NOMO-1 (cell line): ENCODE measurements at regions not wholly inside any gene's neighbourhood (a gene's known extent, or its start where the extent isn't known, plus 50 kb on each side); places are given as distances from the start of the nearest gene placed in this dataset.
"Not testable (repeated sequence)": the region's sequence is repeated elsewhere in the genome, so short reads cannot be mapped to it uniquely, and the experiment has no call there.

Source experiments
- DNase-seq, 2 experiments: peaks; one replicate each; lab custom pipeline; 2025; ENCODE audit not compliant: unreplicated experiment in 2 of 2; lab: John Stamatoyannopoulos, UW

DNA sequence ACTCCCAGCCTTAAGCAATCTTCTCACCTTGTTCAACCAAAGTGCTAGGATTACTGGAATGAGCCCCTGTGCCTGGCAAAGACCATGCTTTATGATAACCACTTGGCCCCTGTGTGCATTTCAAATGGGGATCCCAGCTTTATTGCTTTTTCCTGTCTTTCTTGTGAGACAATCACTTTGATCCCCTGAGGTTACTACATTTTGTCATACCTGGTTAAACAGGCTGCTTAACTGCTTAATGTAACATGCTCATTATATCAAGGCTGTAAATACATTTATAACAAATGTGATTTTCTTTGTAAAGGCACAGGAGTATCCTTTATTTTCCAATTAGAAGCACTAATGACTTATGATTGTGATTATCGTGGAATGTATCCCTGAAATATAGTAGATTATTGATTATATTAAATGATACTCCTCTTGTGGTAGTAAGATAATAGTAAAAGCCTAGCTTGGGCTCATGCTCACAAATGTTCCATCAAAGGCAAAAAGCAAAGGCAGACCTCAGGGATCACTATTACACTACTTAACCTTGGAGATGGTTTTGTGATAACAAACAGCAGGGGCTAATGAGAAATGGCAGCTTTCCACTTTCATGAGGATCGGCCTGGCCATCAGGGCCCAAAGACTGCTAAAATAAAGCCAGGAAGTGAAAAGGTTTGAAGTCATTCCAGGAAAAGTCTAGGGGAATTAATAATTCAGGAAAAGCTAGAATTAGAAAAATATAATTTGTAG is 290.8 kb upstream of the MDGA2 start:
- no peak for DNase-seq

DNA sequence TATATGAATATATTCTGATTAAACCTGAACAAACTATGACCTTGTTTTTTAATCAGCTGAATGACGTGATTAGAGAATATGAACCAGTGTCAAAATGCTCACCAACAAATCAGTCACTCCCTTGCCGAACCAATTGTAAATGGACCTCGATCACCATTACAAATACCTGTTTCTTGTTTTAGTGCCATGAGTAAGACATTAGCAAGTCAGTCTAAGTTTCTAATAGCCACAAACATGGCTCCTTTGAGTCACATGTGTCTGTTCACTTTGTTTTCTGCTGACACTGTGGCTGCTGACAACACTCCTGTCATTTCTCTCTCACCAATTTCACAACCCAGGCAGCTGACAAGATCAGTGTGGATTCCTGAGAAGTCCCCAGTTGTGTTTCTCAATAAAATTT is 286.2 kb upstream of the MDGA2 start:
- DNase-seq: no peak

DNA sequence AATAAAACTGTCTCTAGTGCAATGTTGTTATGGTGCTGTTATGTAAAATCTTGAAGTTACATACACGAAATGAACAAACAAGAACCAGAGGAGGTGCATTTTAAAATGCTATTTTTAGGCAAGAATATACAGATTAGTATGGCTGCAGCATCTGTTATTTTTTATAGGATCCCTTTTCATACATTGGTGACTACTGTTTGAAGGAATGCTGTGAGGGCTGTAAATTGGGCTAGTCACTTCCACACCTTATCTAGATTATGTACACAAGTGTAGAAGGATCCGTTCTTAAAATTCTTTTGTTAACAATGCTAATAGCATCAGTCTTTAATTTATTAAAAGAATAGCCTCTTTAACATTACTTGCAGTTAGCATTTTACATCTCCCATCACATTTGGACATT is 284.3 kb upstream of the MDGA2 start:
- DNase-seq: no peak

DNA sequence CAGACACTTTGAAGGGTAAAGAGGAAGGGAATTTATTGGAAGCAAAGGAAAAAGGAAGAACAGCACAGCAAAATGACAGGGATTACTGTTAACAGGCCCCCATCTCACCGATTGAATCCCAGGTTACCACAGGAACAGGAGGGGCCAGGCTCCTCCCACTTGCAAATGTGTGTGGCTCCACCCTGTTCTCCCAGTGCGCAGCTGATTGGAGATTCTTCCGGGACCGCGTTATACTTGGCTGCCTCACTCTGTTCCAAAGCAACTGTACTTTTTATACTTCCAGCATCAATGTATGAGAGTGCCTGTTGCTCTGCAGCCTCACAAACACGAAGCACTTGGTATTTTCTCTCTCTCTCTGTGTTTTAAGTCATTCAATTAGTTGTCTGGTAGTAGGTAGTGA is 273.6 kb upstream of the MDGA2 start:
- no peak for DNase-seq

DNA sequence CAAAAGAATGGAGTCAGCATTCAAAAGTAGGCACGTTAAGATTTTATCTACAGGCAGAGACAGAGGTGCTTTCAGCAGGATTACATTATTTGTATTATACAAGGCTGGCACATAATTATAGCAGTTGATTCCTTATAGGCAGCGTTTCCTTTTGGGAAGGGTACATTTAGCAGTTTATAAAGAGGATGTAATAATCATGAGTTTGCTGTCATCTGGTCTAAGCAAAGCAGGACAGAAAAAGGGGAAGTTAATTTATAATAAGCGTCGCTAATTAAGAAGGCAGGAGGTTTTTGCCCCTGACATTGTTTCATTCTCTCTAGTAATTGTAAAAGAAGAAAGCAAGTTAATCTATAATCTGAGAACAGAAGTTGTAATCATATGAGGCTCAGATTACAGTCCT is 259.9 kb upstream of the MDGA2 start:
- peak in 1 of 2 experiments; percentile 3 for DNase-seq

DNA sequence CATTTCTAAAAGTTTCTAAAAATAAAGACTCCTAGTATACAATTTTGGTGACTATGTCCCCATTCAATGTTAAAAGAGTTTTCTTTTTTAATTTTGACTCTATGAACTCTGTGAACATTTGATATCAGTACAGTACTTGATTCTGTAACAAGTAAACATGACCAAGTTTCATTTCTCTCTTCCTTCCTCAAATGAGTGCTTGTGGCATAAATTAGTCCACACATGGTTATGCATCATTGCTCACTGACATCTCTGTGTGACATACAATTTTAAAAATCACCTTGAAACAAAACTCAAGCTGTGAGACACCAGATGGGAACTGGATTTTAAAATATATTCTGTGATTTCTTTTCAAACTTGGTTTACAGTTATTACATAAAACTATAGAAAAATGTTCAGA is 253.9 kb upstream of the MDGA2 start:
- DNase-seq: no peak

DNA sequence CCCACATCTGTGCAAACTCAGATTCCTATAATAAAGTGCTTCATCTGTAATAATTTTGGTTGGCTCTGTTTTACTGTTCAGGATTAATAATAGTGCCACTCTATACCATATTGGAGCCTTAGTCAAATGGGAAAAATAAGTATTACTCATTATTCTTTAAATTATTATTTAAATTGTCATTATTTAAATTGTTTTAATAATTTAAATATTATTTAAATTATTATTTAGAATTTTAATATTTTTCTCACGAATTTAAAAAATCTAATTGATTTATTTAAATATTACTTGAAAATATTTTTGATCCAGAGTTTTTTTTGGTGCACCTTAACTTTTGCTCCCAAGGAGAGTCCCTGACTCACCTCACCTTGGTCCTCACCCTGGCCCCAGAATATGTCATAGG is 245.7 kb upstream of the MDGA2 start:
- no peak for DNase-seq

DNA sequence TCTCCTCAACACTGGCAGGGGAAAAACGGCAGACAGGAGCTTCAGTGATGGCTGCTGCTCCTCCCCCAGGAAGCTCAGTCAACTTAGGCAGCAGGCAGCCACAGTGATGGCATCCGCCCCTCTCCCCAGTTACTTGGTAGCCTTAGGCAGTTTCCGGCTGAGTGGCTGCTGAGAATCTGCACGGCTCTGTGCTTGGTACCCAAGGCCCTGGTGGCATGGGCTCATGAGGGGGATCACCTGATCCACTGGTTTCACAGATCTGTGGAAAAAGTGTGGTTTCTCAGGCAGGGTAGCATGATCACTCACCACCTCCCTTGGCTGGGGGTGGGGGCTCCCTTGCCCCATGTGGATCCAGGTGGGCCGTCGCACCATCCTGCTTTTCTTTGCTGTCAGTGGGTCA is 244.6 kb upstream of the MDGA2 start:
- DNase-seq: no peak

DNA sequence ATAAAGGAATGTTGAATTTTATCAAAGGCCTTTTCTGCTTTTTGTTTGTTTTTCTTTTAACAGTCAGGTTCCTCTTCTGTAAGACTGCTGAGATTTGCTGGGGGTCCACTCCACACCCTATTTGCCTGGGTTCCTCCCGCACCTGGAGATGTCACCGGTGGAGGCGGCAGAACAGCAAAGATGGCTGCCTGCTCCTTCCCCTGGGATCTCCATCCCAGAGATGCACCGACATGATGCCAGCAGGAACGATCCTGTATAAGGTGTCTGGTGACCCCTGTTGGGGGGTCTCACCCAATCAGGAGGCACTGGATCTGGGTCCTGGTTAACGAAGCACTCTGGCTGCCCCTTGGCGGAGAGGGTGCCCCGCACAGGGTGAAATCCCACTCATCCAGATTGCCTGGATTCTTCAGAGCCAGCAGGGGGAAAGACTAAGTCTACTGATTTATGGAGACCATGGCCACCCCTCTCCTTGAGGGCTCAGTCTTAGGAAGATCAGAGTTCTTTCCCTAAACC is 244.0 kb upstream of the MDGA2 start:
- DNase-seq: no peak

DNA sequence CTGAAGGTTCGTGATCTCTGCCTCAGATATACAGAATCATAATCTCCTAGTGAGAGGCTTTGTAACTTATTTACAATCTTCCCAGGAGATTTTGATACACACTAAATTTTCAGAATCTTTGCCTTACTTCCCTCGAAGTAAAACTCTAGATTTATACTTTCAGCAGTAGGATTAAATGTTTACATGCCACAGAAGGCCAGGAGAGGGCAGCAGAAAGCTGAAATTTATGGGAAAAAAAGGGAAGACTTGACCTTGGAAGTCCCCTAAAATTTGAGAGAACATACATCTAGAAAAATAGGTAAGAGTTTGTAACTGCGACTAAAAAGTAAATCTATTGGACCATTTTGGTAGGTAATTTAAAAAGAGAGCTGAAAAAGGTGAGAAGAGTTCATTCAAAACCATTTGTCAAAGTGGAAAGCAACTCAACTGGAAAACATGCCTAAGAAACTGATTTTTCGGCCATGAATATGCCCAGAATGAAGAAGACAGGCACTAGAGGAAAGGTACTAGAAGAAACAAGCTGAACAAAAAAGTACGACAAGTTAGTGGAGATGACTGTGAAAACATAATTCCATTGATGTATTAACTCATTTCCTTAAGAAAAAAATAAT is 242.0 kb upstream of the MDGA2 start:
- peak in 1 of 2 experiments; percentile 3 for DNase-seq

DNA sequence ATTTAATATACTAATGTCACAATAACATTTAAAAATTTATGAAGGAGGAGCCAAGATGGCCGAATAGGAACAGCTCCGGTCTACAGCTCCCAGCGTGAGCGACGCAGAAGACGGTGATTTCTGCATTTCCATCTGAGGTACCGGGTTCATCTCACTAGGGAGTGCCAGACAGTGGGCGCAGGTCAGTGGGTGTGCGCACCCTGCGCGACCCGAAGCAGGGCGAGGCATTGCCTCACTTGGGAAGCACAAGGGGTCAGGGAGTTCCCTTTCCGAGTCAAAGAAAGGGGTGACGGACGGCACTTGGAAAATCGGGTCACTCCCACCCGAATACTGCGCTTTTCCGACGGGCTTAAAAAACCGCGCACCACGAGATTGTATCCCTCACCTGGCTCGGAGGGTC is 225.7 kb upstream of the MDGA2 start:
- DNase-seq: not testable (repeated sequence)

DNA sequence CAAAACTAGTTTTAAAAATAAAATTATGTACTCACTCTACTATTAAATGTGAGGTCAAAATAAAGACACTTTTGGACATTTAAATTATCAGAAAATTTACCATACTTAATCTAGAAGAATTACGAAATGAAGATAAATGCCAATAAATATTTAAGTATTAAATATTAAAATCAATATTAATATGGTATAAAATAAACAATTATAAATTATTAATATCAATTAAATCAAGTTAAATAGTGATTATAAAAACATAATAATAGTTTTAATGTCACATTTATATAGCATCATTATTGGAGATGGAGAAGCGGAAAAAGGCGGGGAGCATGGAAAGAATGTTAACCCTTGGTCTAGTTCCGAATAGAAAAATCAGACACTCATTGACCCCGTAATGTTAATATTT is 224.3 kb upstream of the MDGA2 start:
- DNase-seq: no peak

DNA sequence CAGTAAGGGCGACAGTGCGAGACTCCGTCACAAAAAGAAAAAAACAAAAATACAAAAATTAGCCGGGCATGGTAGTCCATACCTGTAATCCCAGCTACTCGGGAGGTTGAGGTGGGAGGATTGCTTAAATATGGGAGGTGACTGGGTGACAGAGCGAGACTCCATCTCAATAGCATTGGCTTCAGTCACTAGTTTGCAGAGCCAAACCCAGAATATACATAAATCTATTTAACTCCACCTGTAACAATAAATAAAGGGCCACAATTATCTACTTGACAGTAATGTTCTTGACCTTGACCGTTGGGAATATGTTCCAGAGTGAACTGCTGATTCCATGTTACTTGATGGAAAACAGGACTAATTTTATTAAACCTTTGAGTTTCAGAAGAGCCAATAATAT is 198.9 kb upstream of the MDGA2 start:
- no peak for DNase-seq

DNA sequence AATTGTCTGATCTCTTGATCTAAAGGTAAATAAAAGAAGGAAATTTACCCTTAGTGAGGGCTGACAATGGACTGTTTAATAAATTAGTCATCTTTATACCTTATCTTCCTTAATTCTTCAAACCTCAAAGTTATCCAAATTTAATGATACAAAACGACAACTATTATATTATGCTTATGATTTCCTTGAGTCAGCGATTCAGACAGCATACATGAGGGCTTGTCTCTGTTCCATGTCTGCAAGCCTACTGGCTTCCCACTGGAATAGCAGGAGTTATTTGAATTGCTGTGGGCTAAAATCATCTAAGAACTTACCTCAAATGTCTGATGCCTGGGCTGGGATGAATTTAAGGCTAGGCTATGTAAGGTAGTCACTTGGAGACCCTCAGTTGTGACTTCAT is 197.2 kb upstream of the MDGA2 start:
- DNase-seq: no peak

DNA sequence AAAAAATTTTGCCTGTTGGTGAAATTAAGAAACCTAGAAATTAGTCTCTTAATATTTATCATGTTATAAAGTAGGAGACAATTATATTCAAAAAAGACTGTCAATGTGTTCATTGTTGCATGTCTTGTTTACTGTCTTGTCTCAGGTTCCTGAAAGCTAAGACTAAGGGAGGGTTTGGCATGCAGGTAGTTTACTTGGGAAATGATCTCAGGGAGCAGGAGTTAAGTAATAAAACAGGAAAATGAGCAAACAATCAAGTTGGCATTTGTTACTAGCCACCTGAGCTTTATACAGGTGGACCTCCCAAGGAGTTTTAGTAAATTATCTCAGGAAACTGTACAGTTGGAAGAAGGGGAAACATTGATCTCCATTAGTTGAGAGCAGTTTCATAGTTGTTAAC is 188.0 kb upstream of the MDGA2 start:
- DNase-seq: no peak

DNA sequence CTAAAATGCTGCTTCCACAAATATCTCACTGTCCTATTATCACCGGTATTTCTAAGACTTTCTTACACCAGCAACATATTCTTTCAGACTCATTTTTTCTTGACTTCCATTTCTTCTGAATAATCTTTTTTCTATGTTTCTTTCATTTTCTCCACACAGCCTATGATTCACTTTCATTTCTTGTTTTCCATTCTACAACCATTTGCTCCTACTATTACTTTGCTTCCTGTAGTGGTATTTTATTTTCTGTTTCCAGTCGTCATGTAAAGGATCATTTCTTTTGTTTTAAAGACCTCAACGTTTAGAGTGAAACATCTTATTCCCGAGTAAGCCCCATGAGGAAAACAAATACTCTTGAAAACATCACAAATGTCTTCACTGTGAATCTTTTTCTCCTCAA is 182.2 kb upstream of the MDGA2 start:
- DNase-seq: no peak

DNA sequence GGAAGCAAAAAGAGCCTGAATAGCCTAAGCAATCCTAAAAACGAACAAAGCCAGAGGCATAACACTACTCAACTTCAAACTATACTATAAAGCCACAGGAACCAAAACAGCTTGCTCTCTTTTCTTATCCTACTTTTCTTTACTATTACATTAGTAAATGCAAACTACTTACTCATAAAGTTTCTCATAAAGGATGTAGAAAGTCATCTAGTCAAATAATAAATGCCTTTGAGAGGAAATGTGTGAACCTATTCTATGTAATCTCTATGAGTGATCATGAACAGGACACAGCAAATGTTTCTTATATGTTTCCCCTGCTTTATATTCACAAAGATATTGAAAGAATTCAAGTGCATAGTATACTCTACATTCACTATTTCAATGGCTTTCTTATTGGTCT is 176.9 kb upstream of the MDGA2 start:
- no peak for DNase-seq

DNA sequence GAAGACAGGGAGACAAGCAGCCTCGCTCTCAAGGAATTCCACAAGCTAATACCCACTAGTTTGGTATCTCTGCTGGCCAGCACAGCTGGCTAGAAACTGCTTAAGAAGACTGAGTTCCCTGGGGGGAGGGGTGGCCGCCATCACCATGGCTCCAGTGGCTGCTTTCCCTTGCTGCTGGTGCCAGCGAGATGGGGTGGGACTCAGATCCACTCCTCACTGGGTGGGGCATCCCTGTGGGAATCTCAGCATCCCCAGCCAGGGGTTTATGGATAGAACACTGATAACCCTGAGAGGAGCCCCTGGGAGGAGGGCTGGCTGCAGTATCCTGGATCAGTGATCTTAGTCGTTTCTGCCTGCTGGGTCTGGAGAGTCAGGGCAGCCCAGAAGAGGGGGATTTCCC is 170.6 kb upstream of the MDGA2 start:
- DNase-seq: no peak

DNA sequence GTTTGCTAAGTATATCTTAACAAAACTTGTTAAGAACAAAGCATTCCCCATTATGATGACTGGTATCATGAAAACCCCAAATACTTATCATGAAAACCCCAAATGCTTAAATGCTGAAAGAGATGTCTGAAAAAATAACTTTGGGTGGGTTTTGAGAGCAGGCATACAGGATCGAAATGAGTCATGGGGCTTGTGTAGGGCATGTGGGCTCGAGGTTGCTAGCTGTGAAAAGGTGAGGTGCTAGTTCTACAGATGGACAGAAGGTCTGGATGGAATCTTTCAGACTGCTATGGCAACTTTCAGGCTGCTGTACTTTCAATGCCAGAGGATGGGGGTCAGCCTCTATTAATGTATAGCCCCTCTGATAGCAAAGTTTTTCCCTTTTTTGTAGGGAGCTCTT is 167.8 kb upstream of the MDGA2 start:
- no peak for DNase-seq

DNA sequence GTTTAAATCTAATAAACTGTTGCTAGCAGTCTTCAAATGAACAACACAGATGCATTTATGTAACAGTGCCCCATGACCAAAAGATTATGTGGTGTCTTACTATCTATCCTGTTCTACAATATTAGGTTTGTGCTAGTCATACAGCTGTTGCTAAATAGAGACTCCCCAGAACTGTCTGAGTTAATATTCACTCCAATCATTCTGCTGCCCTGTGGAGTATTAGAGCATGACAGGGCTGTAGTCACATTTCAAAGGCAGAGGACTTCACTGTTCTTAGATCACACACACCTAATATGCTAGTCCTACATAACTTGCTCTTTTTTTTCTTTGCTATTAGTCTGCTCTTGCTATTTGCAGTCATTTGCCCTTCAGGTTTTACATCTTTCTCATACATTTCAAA is 157.6 kb upstream of the MDGA2 start:
- no peak for DNase-seq

DNA sequence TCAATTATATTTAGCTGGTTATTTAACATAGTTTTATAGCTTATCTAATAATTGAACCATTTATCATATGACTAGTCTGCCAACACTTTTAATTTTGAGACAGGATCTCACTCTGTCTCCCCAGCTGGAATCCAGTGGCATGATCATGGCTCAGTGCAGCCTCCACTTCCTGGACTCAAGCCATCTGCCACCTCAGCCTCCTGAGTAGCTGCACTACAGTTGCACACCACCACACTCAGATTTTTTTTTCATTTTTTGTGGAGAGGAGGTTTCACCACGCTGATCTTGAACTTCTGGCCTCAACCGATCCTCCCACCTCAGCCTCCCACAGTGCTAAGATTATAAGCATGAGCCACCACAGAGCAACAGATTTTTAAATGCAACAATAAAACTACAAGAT is 151.4 kb upstream of the MDGA2 start:
- no peak for DNase-seq

DNA sequence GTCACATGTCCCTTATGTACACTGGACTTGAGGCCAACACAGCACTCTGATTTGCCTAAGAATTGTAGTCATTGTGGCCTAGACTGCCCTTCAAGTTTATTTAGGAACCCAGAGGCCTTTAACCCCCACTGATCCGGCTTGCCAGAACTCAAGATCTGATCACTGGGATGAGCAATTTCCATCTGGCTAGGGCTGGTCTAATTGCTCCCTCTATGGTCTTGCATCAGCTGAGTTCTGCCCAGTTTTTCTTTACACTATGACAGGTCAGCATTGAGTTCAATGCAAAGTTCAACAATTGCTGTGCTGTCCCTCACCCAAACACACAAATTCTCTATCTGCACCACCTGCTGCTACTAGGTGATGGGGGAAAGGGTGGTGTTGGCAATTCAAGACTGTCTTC is 146.9 kb upstream of the MDGA2 start:
- DNase-seq: no peak

DNA sequence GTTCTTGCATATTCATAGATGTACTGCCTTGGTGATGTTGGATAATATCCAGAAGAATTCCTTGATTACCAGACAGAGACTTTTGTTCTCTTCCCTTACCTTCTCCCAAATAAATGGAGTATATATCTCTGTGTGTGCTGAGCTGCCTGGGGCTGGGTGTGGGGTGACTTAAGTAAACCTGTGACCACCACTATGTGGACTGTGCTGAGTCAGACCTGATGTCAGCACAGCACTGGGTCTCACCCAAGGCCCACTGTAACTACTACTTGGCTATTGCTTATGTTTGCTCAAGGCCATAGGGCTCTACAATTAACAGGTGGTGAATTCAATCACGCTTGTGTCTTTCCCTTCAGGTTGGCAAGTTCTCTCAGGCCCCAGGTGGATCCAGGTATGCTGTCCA is 145.7 kb upstream of the MDGA2 start:
- DNase-seq: no peak
